Activated T-helper 9 cell treated with anti-CD3 and anti-CD28 coated beads, Interleukin-2, amount 50 U/mL, for 16 hours (primary cell): ENCODE measurements at regions not wholly inside any gene's neighbourhood (a gene's known extent, or its start where the extent isn't known, plus 50 kb on each side); places are given as distances from the start of the nearest gene placed in this dataset.
"Not testable (repeated sequence)": the region's sequence is repeated elsewhere in the genome, so short reads cannot be mapped to it uniquely, and the experiment has no call there.

Experiments
- DNase-seq: peaks from one replicate; pipeline ENCODE4 v3.0.0-alpha.2; 2020; ENCODE audit warnings: low read depth

DNA sequence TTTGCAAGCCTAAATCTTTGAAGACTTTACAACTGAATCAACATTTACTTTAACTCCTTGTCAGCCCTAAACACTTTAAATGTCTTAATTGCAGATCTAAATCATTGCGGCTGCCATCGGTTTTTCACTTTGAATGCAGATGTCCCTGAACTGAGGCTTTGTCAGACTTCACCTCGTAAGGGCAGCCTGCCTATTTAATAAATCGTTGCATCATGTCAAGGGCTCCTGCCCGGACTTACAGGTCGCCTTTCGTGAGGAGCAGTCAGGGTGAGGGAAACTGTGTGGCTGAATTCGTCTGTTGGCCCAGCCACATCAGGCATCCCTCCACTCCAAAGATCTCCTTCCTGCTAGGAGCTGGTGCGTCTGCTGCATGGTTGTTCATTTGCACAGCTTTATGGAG is 368.2 kb upstream of the NPVF start:
- no peak for DNase-seq

- DNase-seq: no peak
These were observed 369.7 kb upstream of the NPVF start for GRCh38 chr7:25597946-25598345.

GRCh38 chr7:25598765-25599164 is 370.5 kb upstream of the NPVF start:
- DNase-seq: no peak

GRCh38 chr7:25600262-25600920 is 372.1 kb upstream of the NPVF start:
- DNase-seq: no peak

DNA sequence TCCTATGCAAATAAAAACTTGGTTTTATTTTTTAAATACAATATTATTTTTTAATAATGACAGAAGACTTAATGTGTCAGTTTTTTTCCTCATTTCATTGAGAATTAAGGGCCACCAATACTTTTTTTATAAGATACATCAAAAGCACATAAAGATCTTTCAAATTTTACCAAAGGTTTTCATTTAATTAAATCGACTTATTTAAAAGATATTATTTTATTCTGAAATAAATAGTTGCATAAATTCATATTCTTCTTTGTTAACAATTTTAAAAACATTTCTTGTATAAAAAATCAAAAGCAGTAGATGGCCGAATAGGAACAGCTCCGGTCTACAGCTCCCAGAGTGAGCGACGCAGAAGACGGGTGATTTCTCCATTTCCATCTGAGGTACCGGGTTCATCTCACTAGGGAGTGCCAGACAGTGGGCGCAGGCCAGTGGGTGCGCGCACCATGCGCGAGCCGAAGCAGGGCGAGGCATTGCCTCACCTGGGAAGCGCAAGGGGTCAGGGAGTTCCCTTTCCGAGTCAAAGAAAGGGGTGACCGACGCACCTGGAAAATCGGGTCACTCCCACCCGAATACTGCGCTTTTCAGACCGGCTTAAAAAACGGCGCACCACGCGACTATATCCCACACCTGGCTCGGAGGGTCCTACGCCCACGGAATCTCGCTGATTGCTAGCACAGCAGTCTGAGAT is 374.6 kb upstream of the NPVF start:
- not testable (repeated sequence) for DNase-seq

- not testable (repeated sequence) for DNase-seq
These were observed 375.1 kb upstream of the NPVF start for GRCh38 chr7:25603427-25603740.

GRCh38 chr7:25611196-25611595 is 382.9 kb upstream of the NPVF start:
- no peak for DNase-seq

DNA sequence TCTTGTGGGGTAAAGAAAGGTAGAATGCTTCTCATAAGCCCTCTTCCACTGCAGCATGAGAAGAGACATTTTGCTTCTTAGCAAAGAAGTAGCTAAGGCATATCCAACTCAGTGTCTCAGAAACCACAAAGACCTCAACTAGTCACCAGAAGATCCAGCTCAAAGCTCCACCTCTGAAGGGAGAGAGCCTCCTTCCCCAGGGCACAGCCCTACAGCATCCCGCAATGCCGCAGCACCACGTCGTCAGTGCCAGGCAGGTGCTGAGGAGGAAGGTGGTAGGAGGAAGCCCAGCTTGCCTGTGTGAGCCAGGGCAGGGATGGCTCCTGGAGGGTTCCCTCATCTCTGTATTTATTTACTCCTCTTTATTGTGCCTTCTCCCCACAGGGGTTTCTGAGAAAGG is 385.6 kb upstream of the NPVF start:
- DNase-seq: no peak

DNA sequence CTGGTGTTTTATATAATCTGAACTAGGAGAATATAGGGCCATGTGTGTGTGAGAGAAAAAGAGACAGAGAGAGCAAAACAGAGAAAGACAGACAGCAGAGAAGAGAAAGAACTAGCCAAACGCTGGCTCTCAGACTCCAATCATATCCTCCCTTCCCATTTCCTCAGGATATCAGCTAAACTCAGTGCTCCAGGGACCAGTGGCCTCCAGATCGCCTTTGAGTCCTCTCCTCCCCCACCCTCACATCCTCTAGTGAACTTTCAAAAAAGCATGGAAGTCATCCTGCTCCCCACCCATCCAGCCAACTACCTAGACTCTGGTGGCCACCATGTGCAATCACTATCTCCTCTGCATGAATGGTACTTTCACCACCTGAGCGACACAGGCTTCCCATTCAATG is 386.1 kb upstream of the NPVF start:
- no peak for DNase-seq

GRCh38 chr7:25615003-25615402 is 386.7 kb upstream of the NPVF start:
- no peak for DNase-seq

GRCh38 chr7:25615593-25615992 is 387.3 kb upstream of the NPVF start:
- DNase-seq: no peak

DNA sequence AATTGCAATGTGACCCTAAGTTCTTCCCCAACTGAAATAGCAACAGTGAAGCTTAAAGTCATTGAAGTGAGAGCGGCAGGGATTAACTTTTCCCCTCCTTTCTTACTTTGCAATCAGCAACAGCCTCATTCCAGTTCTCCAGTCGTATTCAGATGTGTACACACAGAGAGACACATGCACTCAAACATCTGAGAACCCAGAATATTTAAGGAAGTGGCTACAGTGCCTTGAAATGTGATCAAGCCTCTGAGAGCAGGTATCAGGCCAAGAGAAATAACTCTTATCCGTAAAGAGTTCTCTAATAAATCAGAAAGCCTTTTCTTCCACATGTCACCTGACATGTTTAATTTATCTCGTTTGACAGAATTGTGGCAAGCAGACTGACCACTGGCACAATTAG is 388.9 kb upstream of the NPVF start:
- no peak for DNase-seq

- DNase-seq: no peak
These were observed 389.4 kb upstream of the NPVF start for GRCh38 chr7:25617673-25618072.

DNA sequence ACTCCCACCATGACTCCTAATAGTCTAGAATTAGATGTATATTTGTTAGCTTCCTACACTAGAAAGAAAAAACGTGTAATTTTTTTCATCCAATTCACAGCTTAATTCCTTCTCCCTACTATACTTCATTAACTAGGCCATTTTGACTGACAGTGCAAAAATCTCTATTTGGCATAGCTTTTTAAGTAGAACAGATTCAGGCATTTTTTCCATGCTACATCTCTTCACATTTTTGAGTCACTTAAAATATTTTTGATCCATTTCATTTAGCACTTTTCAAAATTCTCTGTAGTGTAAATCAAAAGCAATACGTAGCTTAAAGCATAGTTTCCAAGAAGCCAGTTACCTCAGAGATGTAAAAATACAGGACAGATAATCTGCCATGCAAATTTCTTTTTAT is 391.1 kb upstream of the NPVF start:
- no peak for DNase-seq

GRCh38 chr7:25619963-25620799 is 391.9 kb upstream of the NPVF start:
- no peak for DNase-seq

DNA sequence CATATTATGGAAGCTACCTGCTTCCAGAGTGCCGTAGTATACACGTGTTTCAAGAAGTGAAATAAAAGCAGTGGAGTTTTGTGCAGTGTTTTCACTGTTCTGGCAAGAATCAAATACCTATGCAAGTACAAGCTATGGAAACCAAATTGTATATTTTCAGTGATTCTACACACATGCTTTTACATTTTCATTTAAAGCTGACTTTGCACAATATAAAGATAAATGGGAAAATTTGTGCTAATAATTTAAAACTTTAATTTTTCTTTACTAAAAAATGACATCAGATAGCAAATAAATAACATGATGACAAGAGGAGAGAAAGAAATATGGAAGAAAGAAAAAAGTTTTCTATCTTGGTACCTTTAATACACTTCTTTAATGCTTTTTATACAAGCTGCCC is 393.7 kb upstream of the NPVF start:
- no peak for DNase-seq

DNA sequence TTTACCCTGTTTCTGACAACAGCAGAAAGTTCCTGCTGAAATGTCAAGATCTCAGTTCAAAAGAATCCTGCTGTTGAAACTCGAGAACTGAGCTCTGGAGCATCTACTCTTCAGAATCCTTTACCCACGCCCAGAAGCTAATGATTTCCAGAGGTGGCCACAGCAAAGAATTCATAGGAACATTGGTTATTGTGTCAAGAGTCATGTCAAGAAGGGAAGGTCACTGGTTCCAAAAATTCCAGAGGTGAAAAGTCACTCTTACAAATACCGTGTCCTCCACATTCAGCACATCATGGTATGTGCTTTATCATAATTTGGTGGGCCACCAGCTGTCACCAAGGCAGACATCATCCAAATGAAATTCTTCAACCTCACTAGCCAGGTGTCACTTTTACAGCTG is 394.4 kb upstream of the NPVF start:
- no peak for DNase-seq

DNA sequence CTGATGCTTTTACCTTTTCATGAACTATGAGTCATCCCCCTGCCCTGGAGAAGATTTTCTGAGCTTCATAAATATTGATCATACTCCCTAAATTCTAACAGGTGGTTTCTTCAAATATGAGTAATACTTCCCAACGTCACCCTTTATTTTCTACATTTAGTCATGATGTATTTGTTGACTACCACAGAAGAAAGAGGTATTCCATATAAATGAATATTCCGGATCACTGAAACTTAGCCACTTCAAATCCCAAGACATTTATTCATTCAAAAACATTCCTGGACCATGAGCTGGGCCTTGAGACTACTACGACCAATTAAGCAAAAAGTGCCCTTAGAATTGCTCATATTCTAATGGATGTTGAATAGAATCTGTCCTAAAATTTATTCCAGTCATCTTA is 395.8 kb upstream of the NPVF start:
- DNase-seq: no peak

GRCh38 chr7:25624833-25625232 is 396.5 kb upstream of the NPVF start:
- DNase-seq: no peak

- no peak for DNase-seq
These were observed 397.2 kb upstream of the NPVF start for GRCh38 chr7:25625306-25625992.

- no peak for DNase-seq
These were observed 398.3 kb upstream of the NPVF start for GRCh38 chr7:25626451-25627131.

GRCh38 chr7:25628446-25628845 is 400.2 kb upstream of the NPVF start:
- DNase-seq: no peak
